Testis (tissue), 2 donors: ENCODE measurements at regions not wholly inside any gene's neighbourhood (a gene's known extent, or its start where the extent isn't known, plus 50 kb on each side); places are given as distances from the start of the nearest gene placed in this dataset.

Experiments used
- CTCF ChIP-seq, 3 experiments: fragments of 450-650 bp in 2 of 3; fragments of 200-600 bp in 1 of 3; sonication (generic) in 1 of 3; IDR thresholded peaks; one replicate each; pipeline ENCODE4 v1.5.1; 2016 to 2019; ENCODE audit warnings: antibody characterized with exemption in 3 of 3, mild to moderate bottlenecking in 2 of 3, moderate library complexity in 1 of 3
- POLR2A ChIP-seq: fragments of 450-650 bp; IDR thresholded peaks from one replicate; pipeline ENCODE4 v1.6.1; 2017; ENCODE audit warnings: antibody characterized with exemption, mild to moderate bottlenecking, moderate library complexity

DNA sequence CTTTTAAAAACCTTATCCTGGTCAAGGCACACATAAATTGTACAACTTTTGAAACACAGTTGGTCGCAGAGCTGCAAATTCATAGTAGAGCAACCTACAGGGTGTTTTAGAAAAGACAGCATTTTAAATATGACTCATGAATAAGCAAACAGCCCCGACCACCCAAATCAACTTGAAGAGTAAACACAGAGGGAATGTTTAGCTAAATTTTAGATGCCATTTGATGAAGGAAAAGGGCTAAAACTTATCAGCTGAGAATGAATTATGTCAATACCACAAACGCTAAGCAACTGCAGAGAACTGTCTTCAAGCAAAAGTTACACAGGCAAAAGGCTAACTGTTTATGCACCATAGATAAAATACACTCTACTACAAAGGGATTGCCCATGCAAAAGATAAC is 427.5 kb upstream of the PSMD7 start:
- TF ChIP-seq POLR2A (no peak), CTCF (IDR thresholded peaks at IDR 0.05) (no peak)
